Caco-2 (cell line): ENCODE measurements at regions not wholly inside any gene's neighbourhood (a gene's known extent, or its start where the extent isn't known, plus 50 kb on each side); places are given as distances from the start of the nearest gene placed in this dataset.

Experiments used
- BruUV-seq: library from RNA; stranded (reverse); fragments of 400-500 nt; replicated peaks from 2 replicates; lab custom pipeline; 2021; lab: Mats Ljungman, UMichigan
- CTCF ChIA-PET: fragments of 300-600 bp; sonication (Branson Sonifier 250); formaldehyde crosslinking; loops from one replicate; lab custom pipeline; 2022; ENCODE audit warnings: antibody characterized with exemption; lab: Charles Lee
- POLR2A ChIA-PET: fragments of 300-600 bp; sonication (Branson Sonifier 250); formaldehyde crosslinking; loops from one replicate; lab custom pipeline; 2022; ENCODE audit warnings: antibody characterized with exemption; lab: Charles Lee
- DNase-seq, 2 experiments: peaks; one replicate each; pipeline versions ENCODE4 v3.0.0 to v3.0.0-alpha.2; 2020 to 2022
- H3K27me3 ChIP-seq: replicated peaks from 2 replicates; pipeline ENCODE4 v1.6.0; 2011; ENCODE audit warnings: low read length; ENCODE audit not compliant: control insufficient read depth, insufficient read depth
- H3K36me3 ChIP-seq: 2 replicates; pipeline ENCODE4 v1.5.1; 2011; ENCODE audit warnings: low read length; ENCODE audit not compliant: control insufficient read depth, insufficient read depth
- H3K4me1 ChIP-seq: fragments of 250-450 bp; sonication (Bioruptor Pico); 2 replicates; pipeline ENCODE4 v1.5.1; 2020; ENCODE audit warnings: mild to moderate bottlenecking
- H3K4me3 ChIP-seq: 2 replicates; pipeline ENCODE4 v1.5.1; 2011; ENCODE audit warnings: low read depth, mild to moderate bottlenecking, control low read depth, low read length
- H3K9me3 ChIP-seq: fragments of 250-450 bp; sonication (Bioruptor Pico); 2 replicates; pipeline ENCODE4 v1.5.1; 2020; ENCODE audit warnings: mild to moderate bottlenecking, moderate library complexity
- H3K27ac Mint-ChIP-seq: one replicate; pipeline ENCODE4 v1.8.0; 2022; ENCODE audit warnings: mixed read lengths; ENCODE audit not compliant: unreplicated experiment
- H3K27me3 Mint-ChIP-seq: one replicate; pipeline ENCODE4 v1.8.0; 2022; ENCODE audit warnings: mixed read lengths; ENCODE audit not compliant: insufficient read depth, unreplicated experiment
- H3K36me3 Mint-ChIP-seq: one replicate; pipeline ENCODE4 v1.8.0; 2022; ENCODE audit warnings: mild to moderate bottlenecking, mixed read lengths; ENCODE audit not compliant: insufficient read depth, unreplicated experiment
- H3K4me1 Mint-ChIP-seq: one replicate; pipeline ENCODE4 v1.8.0; 2022; ENCODE audit warnings: low read depth, mixed read lengths; ENCODE audit not compliant: unreplicated experiment
- H3K4me3 Mint-ChIP-seq: one replicate; pipeline ENCODE4 v1.8.0; 2022; ENCODE audit warnings: mild to moderate bottlenecking, moderate library complexity, mixed read lengths; ENCODE audit not compliant: unreplicated experiment
- H3K9me3 Mint-ChIP-seq: one replicate; pipeline ENCODE4 v1.8.0; 2022; ENCODE audit warnings: mixed read lengths; ENCODE audit not compliant: unreplicated experiment
- intact Hi-C: fragments of 100-400 bp; cut with micrococcal nuclease; formaldehyde crosslinking; loops from one replicate; pipeline ENCODE4 v1.10.0; 2022; ENCODE audit not compliant: unreplicated experiment
- TF ChIP-seq, protein P1 (sequence below), 2 experiments: fragments of 200-600 bp in 1 of 2; IDR thresholded peaks; 1 replicate in 1 of 2; 2 replicates in 1 of 2; pipeline versions ENCODE4 v1.5.1 to v1.8.0; 2011 to 2022; ENCODE audit warnings: antibody characterized with exemption in 1 of 2, control low read depth in 1 of 2, inconsistent platforms in 1 of 2, low read depth in 1 of 2, low read length in 1 of 2, mild to moderate bottlenecking in 1 of 2, moderate library complexity in 1 of 2; ENCODE audit not compliant: insufficient read depth in 1 of 2, severe bottlenecking in 1 of 2, unreplicated experiment in 1 of 2

GRCh38 chr19:32012886-32013631 lies 332.4 kb upstream of the ZNF507 start:
- H3K27me3 Mint-ChIP-seq: peaks cover 2% of the 10 kb centered on the region
- Histone ChIP-seq H3K4me3 (no peak overlapping the region), H3K9me3 (no peaks in the 10 kb centered on the region), H3K36me3 (no peaks in the 10 kb centered on the region), H3K4me1 (no peaks in the 10 kb centered on the region), H3K27me3 (no peaks in the 10 kb centered on the region)
- intact Hi-C loops: no loop called here
- ChIA-PET CTCF (no interaction called here), POLR2A (no interaction called here)
- H3K27ac Mint-ChIP-seq: no peak overlapping the region
- H3K36me3 Mint-ChIP-seq: no peaks in the 10 kb centered on the region
- DNase-seq: no peak
- H3K4me1 Mint-ChIP-seq: no peaks in the 10 kb centered on the region
- no TSS peak for BruUV-seq
- no peak overlapping the region for H3K4me3 Mint-ChIP-seq
- no peaks in the 10 kb centered on the region for H3K9me3 Mint-ChIP-seq
- TF ChIP-seq, protein P1, sequence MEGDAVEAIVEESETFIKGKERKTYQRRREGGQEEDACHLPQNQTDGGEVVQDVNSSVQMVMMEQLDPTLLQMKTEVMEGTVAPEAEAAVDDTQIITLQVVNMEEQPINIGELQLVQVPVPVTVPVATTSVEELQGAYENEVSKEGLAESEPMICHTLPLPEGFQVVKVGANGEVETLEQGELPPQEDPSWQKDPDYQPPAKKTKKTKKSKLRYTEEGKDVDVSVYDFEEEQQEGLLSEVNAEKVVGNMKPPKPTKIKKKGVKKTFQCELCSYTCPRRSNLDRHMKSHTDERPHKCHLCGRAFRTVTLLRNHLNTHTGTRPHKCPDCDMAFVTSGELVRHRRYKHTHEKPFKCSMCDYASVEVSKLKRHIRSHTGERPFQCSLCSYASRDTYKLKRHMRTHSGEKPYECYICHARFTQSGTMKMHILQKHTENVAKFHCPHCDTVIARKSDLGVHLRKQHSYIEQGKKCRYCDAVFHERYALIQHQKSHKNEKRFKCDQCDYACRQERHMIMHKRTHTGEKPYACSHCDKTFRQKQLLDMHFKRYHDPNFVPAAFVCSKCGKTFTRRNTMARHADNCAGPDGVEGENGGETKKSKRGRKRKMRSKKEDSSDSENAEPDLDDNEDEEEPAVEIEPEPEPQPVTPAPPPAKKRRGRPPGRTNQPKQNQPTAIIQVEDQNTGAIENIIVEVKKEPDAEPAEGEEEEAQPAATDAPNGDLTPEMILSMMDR (IDR thresholded peaks at IDR 0.05; ENCODE audit: insufficient read depth in 1 of 2, low read depth in 1 of 2, low read length in 1 of 2, severe bottlenecking in 1 of 2, unreplicated experiment in 1 of 2): no peak

DNA sequence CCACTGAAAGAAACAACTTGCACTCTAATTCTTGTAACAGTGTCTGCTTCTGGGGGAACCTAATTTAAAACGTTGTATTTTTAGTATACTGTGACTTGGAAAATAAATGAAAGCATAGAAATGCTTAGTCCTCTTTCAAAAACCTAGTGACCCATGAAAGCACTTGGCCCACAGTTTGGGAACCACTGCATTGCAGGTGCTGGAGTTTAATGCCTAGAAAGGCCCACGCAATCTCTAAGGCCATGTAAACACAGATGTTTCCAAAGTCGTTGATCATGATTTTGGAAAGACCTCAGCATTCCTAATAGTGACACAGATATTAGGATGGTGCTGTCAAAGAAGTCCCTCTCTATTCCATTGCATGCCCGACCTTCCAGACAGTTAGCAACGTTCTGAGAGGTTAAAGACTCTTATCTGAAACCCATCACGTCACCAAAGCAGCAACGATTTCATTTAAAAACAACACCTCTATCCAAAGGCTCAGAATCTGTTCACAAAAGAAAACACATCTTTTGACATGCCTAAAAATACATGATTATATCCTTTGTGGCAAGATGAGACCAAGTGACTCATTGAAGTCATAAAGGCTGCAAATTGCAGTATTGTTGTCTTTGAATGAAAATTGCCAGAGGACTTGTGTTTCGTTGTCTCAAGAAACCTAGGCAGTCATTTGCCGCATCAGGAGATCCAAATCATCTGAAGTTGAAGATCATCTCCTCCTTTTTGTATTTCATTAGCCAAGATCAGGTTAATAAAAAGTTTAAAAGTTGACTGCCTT lies 328.0 kb upstream of the ZNF507 start:
- intact Hi-C loops: no loop called here
- no peak overlapping the region for H3K4me3 Mint-ChIP-seq

GRCh38 chr19:32018014-32018413 lies 327.4 kb upstream of the ZNF507 start:
- H3K4me3 ChIP-seq: no peak overlapping the region
- intact Hi-C loops: no loop called here
- BruUV-seq: no TSS peak
- no peaks in the 10 kb centered on the region for H3K4me1 ChIP-seq
- no peak overlapping the region for H3K27ac Mint-ChIP-seq
- H3K4me3 Mint-ChIP-seq: no peak overlapping the region
- TF ChIP-seq, protein P1 (IDR thresholded peaks at IDR 0.05; ENCODE audit: insufficient read depth in 1 of 2, low read depth in 1 of 2, low read length in 1 of 2, severe bottlenecking in 1 of 2, unreplicated experiment in 1 of 2): no peak
- ChIA-PET CTCF (no interaction called here), POLR2A (no interaction called here)
- H3K9me3 ChIP-seq: peaks cover 6% of the 10 kb centered on the region; the same call in 1 of the 2 replicates
- peaks cover 3% of the 10 kb centered on the region for H3K27me3 Mint-ChIP-seq
- no peaks in the 10 kb centered on the region for H3K27me3 ChIP-seq
- no peaks in the 10 kb centered on the region for H3K36me3 ChIP-seq
- no peaks in the 10 kb centered on the region for H3K36me3 Mint-ChIP-seq
- DNase-seq: no peak
- peaks cover 10% of the 10 kb centered on the region for H3K9me3 Mint-ChIP-seq
- no peaks in the 10 kb centered on the region for H3K4me1 Mint-ChIP-seq

More for the DNA sequence above, 328.0 kb upstream of the ZNF507 start:
- ChIA-PET CTCF (no interaction called here), POLR2A (no interaction called here)
- TF ChIP-seq, protein P1 (IDR thresholded peaks at IDR 0.05; ENCODE audit: insufficient read depth in 1 of 2, low read depth in 1 of 2, low read length in 1 of 2, severe bottlenecking in 1 of 2, unreplicated experiment in 1 of 2): no peak
- Histone ChIP-seq H3K4me3 (no peak overlapping the region), H3K4me1 (no peaks in the 10 kb centered on the region), H3K36me3 (no peaks in the 10 kb centered on the region), H3K27me3 (no peaks in the 10 kb centered on the region), H3K9me3 (peaks cover 6% of the 10 kb centered on the region; the same call in 1 of the 2 replicates)
- peaks cover 10% of the 10 kb centered on the region for H3K9me3 Mint-ChIP-seq
- H3K36me3 Mint-ChIP-seq: no peaks in the 10 kb centered on the region
- no peak for DNase-seq
- BruUV-seq: no TSS peak
- H3K27ac Mint-ChIP-seq: no peak overlapping the region
- no peaks in the 10 kb centered on the region for H3K4me1 Mint-ChIP-seq
- H3K27me3 Mint-ChIP-seq: peaks cover 2% of the 10 kb centered on the region
